Activated CD8-positive, alpha-beta memory T cell treated with anti-CD3 and anti-CD28 coated beads for 48 hours (primary cell): ENCODE measurements at regions not wholly inside any gene's neighbourhood (a gene's known extent, or its start where the extent isn't known, plus 50 kb on each side); places are given as distances from the start of the nearest gene placed in this dataset.

Experiments used
- DNase-seq, 3 experiments: peaks; one replicate each; pipeline ENCODE4 v3.0.0-alpha.2; 2020; ENCODE audit warnings: low read depth in 2 of 3, low spot score in 2 of 3

- DNase-seq, result no peak
Observed at GRCh38 chr18:37636831-37637477, 71.4 kb upstream of the CELF4 start.

- DNase-seq, result no peak
Observed at GRCh38 chr18:37634516-37634915, 68.9 kb upstream of the CELF4 start.

GRCh38 chr18:37631422-37631821 lies 65.8 kb upstream of the CELF4 start:
- DNase-seq, result no peak

GRCh38 chr18:37630334-37630733 lies 64.7 kb upstream of the CELF4 start:
- no peak for DNase-seq

- DNase-seq, result no peak
Observed at GRCh38 chr18:37628470-37629220, 63.0 kb upstream of the CELF4 start.

GRCh38 chr18:37624318-37624717 lies 58.7 kb upstream of the CELF4 start:
- no peak for DNase-seq

- no peak for DNase-seq
Observed at GRCh38 chr18:37619964-37620363, 54.4 kb upstream of the CELF4 start.

- DNase-seq, result no peak
Observed at GRCh38 chr18:37617623-37618022, 52.0 kb upstream of the CELF4 start.
